GM19468 (cell line): ENCODE measurements at regions not wholly inside any gene's neighbourhood (a gene's known extent, or its start where the extent isn't known, plus 50 kb on each side); places are given as distances from the start of the nearest gene placed in this dataset.
"Not testable (repeated sequence)": the region's sequence is repeated elsewhere in the genome, so short reads cannot be mapped to it uniquely, and the experiment has no call there.

ENCODE experiments used
- ATAC-seq: cut with Tn5 transposase; IDR thresholded peaks from one replicate; pipeline ENCODE4 v1.9.1; 2021; ENCODE audit warnings: mild to moderate bottlenecking, moderate library complexity, moderate number of reproducible peaks; ENCODE audit not compliant: unreplicated experiment; ENCODE audit errors: extremely low read depth

GRCh38 chr4:30868111-30868895 is 148.1 kb downstream of the PCDH7 start:
- ATAC-seq, result no peak

DNA sequence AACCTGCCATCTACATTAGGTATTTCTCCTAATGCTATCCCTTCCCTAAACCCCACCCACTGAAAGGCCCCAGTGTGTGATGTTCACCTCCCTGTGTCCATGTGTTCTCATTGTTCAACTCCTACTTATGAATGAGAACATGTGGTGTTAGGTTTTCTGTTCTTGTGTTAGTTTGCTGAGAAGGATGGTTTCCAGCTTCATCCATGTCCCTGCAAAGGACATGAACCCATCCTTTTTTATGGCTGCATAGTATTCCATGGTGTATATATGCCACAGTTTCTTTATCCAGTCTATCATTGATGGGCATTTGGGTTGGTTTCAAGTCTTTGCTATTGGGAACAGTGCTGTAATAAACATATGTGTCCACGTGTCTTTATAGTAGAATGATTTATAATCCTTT is 149.2 kb downstream of the PCDH7 start:
- ATAC-seq, result not testable (repeated sequence)

DNA sequence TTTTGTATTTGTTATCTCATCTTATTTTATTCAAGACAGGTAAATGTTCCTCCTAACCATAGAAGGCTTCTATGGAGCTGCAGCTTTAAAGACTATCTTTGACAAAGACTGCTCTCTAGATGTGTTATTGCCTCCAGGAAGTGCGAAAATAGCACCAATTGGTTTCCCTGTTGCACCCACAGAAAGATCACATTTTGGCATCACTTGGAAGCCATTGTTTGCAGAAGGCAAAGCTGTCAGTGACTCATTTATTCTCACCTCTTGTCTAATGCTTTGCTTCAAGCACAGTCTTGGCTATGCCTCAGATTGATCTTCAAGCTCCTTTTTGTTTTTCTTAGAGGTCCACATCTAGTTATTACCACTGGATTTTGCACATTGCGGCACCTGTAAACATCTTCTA is 150.3 kb downstream of the PCDH7 start:
- ATAC-seq, result no peak

- no peak for ATAC-seq
Measured at GRCh38 chr4:30875658-30876269, 155.6 kb downstream of the PCDH7 start.

- no peak for ATAC-seq
Measured at GRCh38 chr4:30879855-30880598, 159.9 kb downstream of the PCDH7 start.

- no peak for ATAC-seq
Measured at GRCh38 chr4:30881985-30882384, 161.8 kb downstream of the PCDH7 start.

- ATAC-seq, result no peak
Measured at GRCh38 chr4:30882443-30882842, 162.3 kb downstream of the PCDH7 start.

- ATAC-seq, result no peak
Measured at GRCh38 chr4:30882995-30883675, 163.0 kb downstream of the PCDH7 start.

DNA sequence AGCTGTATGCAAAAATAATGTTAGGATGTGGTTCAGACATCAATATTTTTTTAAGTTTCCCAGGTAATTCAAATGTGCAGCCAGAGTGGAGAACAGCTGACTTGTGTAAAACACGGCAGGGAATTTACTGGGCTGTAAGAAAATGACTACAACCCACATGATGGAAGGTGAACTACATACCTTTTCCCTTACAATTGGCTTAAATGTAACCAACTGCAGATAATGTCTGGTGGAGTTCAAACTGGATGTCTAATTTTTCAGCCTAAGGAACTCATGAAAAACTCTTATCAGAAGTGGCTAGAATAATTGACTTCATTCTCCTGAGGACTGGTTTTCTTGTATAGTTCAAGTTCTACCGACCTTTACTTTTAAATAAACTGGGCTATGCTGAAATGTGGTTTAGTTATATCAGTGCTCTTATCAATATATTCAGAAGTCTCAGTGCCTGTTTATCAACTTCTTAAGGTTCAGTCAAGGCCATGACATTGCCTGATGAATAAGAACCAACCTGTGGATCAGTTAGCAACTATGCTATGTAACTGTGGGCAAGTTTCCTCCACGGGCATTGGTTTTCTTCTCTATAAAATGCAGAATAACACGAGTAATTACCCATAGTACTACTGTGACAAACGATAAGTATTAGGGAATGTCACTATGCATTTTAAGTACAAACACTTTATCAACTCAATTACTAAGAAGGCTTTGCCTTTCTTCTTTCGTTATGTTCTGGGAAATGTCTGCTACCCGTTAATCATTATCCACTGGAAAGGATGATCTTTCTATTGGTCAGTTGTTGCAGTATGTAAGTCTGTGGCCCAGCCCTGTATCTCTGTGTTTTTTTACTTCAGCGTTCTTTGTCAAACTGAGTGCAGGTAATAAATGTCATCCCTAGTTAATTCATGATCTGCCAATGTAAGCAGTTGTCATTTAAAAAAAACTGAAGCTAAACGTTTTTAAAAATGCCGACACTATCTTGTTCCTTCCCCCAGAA is 181.6 kb downstream of the PCDH7 start:
- ATAC-seq, result no peak

GRCh38 chr4:30903502-30904214 is 183.5 kb downstream of the PCDH7 start:
- ATAC-seq, result no peak

- no peak for ATAC-seq
Measured at GRCh38 chr4:30904215-30904555, 184.0 kb downstream of the PCDH7 start.

DNA sequence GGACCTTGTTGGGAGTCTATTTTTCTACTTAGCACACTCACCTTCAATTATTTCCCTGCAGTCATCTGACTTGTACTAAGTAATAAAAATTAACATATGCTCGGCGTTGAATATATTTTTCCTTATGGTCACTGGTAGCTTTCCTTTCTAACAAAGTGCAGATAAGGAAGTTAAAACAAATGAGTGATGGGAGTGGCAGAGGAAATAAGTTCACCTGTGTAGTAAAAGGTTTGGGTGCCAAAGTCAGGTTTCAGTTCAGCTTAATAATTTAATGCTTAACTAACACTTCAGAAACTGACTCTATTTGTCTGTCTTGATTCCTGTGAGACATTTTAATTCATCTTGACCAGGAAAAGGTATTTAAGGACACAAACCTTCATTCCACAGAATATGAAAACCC is 184.4 kb downstream of the PCDH7 start:
- ATAC-seq, result peak; percentile 40

DNA sequence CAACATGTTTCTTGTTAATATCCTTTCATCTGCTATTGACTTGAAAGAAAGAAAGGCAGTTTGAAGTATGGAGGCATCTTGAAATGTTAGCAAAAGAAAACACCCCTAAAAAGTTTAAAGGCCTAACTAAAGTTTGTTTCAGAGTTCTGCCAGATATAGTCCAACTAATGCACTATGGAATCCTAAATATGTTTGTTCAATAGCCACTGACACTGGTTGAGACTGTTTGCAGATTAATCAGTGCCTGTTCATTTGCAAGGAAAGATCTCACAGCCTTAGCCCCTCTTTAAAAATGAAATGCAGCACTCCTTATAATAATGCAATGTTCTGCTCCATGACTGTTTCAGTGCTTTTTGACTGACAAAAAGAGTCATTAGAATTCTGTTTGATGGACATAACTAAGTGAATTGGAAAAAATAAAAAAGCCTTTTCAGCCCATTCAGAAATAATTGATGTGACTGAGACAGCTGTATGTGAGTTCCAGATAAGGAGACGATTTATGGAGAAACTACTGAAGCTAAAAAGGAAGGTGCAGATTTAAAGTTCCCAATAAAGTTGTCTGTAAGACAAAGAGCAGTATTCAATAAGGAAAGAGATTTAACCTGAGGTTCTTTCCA is 192.0 kb downstream of the PCDH7 start:
- no peak for ATAC-seq

GRCh38 chr4:30916337-30917274 is 196.4 kb downstream of the PCDH7 start:
- ATAC-seq, result no peak

GRCh38 chr4:30917946-30918345 is 197.8 kb downstream of the PCDH7 start:
- ATAC-seq, result no peak

DNA sequence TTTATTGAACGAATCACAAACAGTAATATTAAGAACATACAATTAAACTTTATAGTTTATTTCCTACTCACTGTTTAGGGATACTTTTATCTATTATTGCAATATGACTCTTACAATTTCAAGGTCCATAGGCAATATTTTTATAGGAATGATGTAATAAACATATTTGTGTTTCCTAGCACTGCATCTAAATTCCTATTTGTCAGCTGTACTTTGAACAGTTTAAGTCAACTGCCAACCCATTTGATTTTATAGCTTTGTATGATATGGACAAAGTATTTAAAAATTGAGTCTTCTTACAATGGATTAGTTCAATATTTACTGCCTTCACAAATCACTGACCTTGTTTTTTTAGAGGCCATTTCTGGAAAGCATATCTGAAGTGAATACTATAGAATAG is 199.3 kb downstream of the PCDH7 start:
- no peak for ATAC-seq

DNA sequence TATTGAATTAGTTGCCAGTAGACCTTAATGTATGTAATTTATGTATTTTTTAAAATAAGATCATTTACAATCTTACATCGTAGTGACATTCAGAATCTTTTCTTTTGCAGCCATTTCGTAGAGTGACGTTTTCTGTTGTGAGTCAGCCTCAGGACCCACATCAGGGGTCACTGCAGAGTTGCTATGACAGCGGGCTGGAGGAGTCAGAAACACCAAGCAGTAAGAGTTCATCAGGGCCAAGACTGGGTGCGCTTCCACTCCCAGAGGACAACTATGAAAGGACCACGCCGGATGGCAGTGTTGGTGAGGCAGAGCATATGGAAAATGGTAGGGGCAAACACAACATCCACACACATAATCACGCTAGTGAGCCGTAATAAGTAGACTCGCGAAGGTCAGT is 199.9 kb downstream of the PCDH7 start:
- no peak for ATAC-seq

DNA sequence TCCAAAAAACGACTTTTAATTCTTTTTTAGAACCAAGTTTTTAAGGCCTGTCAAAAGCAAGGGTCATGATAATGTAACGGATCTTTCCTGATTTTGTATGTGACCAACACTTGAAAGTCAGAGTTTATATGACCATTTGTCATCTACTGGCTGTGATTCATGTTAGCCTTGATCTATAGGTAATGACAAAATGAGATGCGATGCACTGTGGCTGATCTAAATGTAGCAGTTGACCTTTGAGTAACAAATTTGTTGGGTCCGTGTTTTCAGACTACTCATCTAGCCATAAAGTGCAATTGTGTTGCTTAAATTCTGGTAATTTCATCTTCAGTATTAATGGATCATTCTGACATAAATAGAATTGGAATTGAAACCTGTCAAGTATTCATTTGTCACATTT is 202.5 kb downstream of the PCDH7 start:
- no peak for ATAC-seq
